Breast epithelium (tissue), 4 donors: ENCODE measurements at regions not wholly inside any gene's neighbourhood (a gene's known extent, or its start where the extent isn't known, plus 50 kb on each side); places are given as distances from the start of the nearest gene placed in this dataset.

ENCODE experiments used
- DNase-seq, 2 donors: peaks; one replicate each; pipeline ENCODE4 v3.0.0-alpha.2; 2019; ENCODE audit warnings: low spot score in 2 of 2
- H3K27ac ChIP-seq, 2 donors: fragments of 200-600 bp; sonication (generic) in 1 of 2; one replicate each; pipeline ENCODE4 v1.5.1; 2016 to 2019; ENCODE audit warnings: mild to moderate bottlenecking in 1 of 2
- H3K27me3 ChIP-seq, 2 donors: fragments of 200-600 bp; sonication (generic) in 1 of 2; one replicate each; pipeline versions ENCODE4 v1.5.1 to v1.6.0; 2017 to 2019; ENCODE audit warnings: control low read depth in 1 of 2, mild to moderate bottlenecking in 1 of 2
- H3K36me3 ChIP-seq: fragments of 200-600 bp; one replicate; pipeline ENCODE4 v1.5.1; 2019
- H3K4me1 ChIP-seq, 2 donors: fragments of 200-600 bp; sonication (generic); one replicate each; pipeline ENCODE4 v1.5.1; 2016 to 2019; ENCODE audit warnings: control low read depth in 1 of 2
- H3K4me3 ChIP-seq, 3 donors: fragments of 200-600 bp; sonication (generic); 1 replicate in 2 of 3; 2 replicates in 1 of 3; pipeline ENCODE4 v1.5.1; 2016 to 2019; ENCODE audit warnings: mild to moderate bottlenecking in 3 of 3, moderate library complexity in 2 of 3
- H3K9me3 ChIP-seq, 2 donors: fragments of 200-600 bp; sonication (generic) in 1 of 2; one replicate each; pipeline ENCODE4 v1.5.1; 2016 to 2019; ENCODE audit warnings: control low read depth in 1 of 2
- POLR2A ChIP-seq: fragments of 450-650 bp; IDR thresholded peaks from one replicate; pipeline ENCODE4 v1.6.1; 2016; ENCODE audit warnings: antibody characterized with exemption, mild to moderate bottlenecking, moderate library complexity
- POLR2AphosphoS5 ChIP-seq, 3 donors: sonication (generic); formaldehyde crosslinking; IDR thresholded peaks; one replicate each; pipeline ENCODE4 v1.6.1; 2017; ENCODE audit warnings: antibody characterized with exemption in 3 of 3
- intact Hi-C: fragments of 100-400 bp; cut with DNase I; formaldehyde crosslinking; loops from one replicate; pipeline ENCODE4 v1.15.1; 2023; ENCODE audit warnings: low total_unique reads
- TF ChIP-seq, protein P1 (sequence below), 3 donors: fragments of 450-650 bp; IDR thresholded peaks; one replicate each; pipeline ENCODE4 v1.5.1; 2016 to 2017; ENCODE audit warnings: antibody characterized with exemption in 3 of 3, mild to moderate bottlenecking in 3 of 3, moderate library complexity in 3 of 3

DNA sequence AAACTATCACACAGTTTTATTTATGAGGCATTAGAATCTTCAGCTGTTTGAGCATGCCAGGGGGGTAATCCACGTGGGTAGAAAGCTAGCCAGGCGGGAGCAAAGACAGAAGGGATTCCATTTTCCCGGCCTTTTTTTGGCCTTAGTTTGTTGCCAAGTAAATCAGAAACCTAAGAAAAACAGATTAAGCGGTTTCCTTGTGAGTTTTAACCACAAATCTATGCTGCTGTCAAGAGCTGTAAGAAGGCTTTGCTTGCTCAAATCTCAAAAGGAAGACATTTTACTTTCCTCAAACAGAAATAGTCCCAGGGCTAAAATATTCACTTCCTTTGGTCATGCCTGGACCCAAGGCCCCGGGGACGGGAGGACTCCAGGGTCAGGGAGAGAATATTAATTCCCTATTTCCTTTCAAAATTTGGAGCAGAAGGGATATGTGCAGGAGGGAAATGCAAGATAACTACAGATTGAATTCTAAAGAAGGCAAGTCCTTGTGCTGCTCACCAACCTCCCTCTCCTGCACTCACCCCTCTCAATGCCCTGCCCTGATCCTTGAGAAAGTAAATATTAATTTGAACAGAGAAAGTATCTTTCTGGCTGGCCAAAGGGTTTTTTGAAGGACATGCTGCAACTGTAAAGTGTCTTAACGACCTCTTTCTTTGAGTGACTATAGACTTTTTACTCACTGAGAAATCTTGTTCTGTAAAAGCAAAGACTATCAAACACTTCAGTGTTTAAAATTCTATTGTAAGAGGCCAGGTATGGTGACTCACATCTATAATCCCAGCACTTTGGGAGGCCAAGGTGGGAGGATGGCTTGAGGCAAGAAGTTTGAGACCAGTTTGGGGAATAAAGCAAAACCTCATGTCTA, 75.7 kb downstream of the HSD17B6 start:
- no peaks in the 10 kb centered on the region for H3K27me3 ChIP-seq
- TF ChIP-seq POLR2AphosphoS5 (IDR thresholded peaks at IDR 0.05) = no peak
- TF ChIP-seq POLR2A = no peak
- TF ChIP-seq, protein P1, sequence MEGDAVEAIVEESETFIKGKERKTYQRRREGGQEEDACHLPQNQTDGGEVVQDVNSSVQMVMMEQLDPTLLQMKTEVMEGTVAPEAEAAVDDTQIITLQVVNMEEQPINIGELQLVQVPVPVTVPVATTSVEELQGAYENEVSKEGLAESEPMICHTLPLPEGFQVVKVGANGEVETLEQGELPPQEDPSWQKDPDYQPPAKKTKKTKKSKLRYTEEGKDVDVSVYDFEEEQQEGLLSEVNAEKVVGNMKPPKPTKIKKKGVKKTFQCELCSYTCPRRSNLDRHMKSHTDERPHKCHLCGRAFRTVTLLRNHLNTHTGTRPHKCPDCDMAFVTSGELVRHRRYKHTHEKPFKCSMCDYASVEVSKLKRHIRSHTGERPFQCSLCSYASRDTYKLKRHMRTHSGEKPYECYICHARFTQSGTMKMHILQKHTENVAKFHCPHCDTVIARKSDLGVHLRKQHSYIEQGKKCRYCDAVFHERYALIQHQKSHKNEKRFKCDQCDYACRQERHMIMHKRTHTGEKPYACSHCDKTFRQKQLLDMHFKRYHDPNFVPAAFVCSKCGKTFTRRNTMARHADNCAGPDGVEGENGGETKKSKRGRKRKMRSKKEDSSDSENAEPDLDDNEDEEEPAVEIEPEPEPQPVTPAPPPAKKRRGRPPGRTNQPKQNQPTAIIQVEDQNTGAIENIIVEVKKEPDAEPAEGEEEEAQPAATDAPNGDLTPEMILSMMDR (IDR thresholded peaks at IDR 0.05) = no peak
- H3K9me3 ChIP-seq = no peaks in the 10 kb centered on the region
- DNase-seq = no peak
- intact Hi-C loops = no loop called here
- H3K4me3 ChIP-seq = no peak overlapping the region
- H3K4me1 ChIP-seq = peaks cover 0 to 4% of the 10 kb centered on the region in 2 donors
- H3K27ac ChIP-seq = no peak overlapping the region
- no peaks in the 10 kb centered on the region for H3K36me3 ChIP-seq
